SH-SY5Y (cell line): ENCODE measurements at regions not wholly inside any gene's neighbourhood (a gene's known extent, or its start where the extent isn't known, plus 50 kb on each side); places are given as distances from the start of the nearest gene placed in this dataset.

Experiments used
- GATA2 ChIP-seq: IDR thresholded peaks from 2 replicates; pipeline ENCODE4 v1.6.1; 2011; ENCODE audit warnings: mild to moderate bottlenecking, low read depth, low read length
- GATA3 ChIP-seq: IDR thresholded peaks from 2 replicates; pipeline ENCODE4 v1.6.1; 2011; ENCODE audit warnings: low read depth, mild to moderate bottlenecking, low read length, moderate library complexity

DNA sequence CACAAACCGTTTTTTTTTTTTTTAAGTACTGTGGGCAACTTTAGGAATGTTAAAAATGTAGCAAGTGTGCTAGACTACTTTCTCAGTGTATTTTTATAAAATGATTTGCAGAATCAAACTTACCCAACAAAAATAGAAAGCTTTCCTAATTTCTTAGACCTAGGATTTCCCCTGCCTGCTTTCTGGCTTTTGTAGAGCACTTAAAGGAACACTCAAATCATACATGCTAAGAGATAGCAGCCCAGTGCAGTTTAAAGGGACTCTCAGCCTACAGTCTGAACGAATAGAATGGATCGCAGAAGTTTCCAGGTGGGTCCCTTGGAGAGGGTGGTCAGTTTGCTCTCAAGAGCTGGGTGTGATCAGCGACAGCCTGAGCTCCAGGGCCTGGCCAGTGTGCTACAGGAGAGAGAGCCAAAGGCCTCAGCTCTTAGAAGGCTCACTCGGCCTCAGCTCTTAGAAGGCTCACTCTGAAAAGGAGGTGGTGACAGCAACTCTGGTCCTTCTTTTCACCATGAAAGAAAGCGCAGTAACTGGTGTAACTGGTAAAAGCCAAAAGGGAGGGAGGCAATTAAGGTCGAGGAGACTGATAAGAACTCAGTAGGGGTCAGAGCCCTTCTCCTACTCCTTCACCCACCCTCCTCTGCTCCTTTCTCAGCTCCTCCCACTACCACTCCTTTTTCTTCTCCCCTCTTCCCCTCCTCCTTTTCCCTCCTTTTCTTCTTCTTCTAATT, 142.4 kb downstream of the ZFP64 start:
- TF ChIP-seq GATA3 = no peak
- no peak for TF ChIP-seq GATA2
